KBM-7 (cell line): ENCODE measurements at regions not wholly inside any gene's neighbourhood (a gene's known extent, or its start where the extent isn't known, plus 50 kb on each side); places are given as distances from the start of the nearest gene placed in this dataset.
"Not testable (repeated sequence)": the region's sequence is repeated elsewhere in the genome, so short reads cannot be mapped to it uniquely, and the experiment has no call there.

Experiments
- DNase-seq: peaks from one replicate; pipeline ENCODE4 v3.0.0-alpha.2; 2015
- in situ Hi-C: fragments of 300-500 bp; cut with MboI; formaldehyde crosslinking; loops from 2 replicates; pipeline ENCODE4 v1.14.3; 2020; ENCODE audit warnings: low sequenced_read_pairs, low pct_unique_long_range_greater_than_20kb, mixed read lengths

DNA sequence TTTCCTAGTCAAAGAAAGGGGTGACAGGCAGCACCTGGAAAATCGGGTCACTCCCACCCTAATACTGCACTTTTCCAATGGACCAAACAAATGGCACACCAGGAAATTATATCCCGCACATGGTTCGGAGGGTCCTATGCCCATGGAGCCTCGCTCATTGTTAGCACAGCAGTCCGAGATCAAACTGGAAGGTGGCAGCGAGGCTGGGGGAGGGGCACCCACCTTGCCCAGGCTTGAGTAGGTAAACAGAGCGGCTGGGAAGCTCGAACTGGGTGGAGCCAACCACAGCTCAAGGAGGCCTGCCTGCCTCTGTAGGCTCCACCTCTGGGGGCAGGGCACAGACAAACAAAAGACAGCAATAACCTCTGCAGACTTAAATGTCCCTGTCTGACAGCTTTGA, 539.2 kb upstream of the ST8SIA4 start:
- DNase-seq, in situ Hi-C loops: not testable (repeated sequence)

DNA sequence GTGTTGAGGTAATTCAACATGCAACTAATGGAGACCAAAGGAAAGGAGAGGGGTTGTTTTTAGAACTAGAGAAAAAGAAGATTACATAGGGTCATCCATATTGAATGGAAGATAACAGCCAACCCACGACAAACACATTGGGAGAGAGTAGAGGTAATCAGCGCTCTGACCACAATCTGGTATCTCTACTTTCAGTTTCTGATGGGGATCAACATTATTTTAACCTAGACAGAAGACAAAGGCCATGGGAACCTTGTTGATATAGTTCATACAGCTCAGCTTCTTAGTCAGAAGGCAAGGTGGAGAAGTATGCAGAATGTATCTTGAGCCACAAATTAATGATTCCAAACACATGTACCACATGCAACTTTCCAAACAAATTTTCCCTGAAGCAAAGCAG, 537.1 kb upstream of the ST8SIA4 start:
- in situ Hi-C loops = no loop called here
- DNase-seq = no peak

DNA sequence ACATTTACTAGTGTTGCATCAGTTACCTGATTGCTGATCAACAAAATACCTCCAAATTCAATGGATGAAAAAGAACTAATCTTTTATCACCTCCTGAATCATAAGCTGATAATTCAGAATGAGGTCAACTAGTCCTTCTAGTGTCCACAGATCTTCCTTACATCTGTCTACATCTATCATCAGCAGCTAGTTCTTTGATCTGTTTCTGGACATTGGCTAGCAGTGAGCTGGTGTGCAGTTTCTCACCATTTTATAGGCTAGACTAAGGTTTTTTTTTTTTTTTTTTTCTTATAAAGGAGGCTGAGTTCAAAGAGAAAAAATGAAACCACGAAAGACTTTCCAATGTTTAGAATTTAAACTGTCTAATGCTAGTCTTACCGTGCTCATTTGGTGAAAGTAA, 534.3 kb upstream of the ST8SIA4 start:
- in situ Hi-C loops = no loop called here

DNA sequence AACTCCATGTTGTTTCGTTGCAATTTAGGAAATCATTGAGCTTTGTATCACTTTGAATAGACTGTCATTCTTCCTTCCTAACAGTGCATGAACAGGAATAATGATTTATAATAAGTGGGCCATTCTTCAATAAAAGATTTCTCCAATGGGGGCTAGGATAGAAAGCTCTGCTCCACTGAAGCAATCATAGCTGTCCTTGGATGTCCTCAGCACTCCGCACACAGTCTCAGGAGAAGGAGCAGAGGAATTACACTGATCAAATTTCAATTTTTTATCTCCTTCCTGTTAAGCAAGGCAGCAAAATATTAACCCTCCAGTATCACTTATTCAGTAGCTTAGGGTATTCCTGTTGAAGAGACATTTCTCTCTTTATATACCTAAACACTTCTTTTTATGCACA, 532.7 kb upstream of the ST8SIA4 start:
- DNase-seq = no peak
- in situ Hi-C loops = no loop called here

More for the DNA sequence above, 534.3 kb upstream of the ST8SIA4 start:
- no peak for DNase-seq

DNA sequence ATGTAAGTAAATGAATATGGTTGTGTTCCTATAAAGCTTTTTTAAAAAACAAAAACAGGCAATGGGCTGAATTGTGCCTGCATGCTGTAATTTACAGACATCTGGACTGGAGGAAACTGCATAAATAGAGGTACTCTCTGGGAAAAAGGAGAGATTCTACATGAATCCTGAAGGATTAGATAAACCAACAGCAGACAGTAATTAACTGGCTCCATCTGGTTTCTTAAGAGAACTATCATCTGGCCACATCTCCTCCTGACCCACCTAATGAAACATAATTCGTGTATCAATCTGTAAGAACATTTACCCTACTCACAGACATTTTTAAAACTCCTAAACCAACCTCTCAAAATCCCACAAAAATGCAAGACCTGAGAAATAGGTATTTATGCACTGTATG, 528.1 kb upstream of the ST8SIA4 start:
- DNase-seq = no peak
- in situ Hi-C loops = no loop called here

DNA sequence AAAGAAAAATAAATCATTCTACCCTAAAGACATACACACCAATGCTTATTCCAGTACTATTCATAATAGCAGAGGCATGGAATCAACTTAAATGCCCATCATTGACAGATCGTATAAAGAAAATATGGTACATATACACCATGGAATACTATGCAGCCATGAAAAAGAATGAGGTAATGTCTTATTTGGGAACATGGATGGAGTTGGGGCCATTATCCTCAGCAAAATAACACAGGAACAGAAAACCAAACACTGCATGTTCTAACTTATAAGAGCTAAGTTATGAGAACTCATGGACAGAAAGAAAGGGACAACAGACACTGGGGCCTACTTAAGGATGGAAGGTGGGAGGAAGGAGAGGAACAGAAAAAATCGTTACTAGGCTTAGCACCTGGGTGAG, 527.5 kb upstream of the ST8SIA4 start:
- no peak for DNase-seq
- in situ Hi-C loops = no loop called here

DNA sequence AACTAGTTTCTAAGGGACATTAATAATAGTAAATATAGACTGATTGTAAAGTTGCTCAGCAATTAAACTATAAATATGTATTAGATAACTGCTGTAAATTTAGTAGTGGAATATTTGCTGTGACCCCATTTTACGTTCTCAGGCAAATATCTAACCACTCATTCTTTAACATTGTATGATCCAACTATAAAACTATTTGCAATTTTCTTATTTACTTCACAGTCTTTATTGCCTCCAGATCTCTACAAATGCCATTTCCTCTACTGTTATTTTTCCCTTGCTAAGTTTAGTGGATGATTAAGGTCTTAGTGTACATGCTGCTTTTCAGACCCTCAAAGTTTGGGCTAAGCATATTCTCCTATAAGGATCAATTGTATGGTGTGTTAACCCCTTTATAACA, 526.2 kb upstream of the ST8SIA4 start:
- no peak for DNase-seq
- in situ Hi-C loops = no loop called here

DNA sequence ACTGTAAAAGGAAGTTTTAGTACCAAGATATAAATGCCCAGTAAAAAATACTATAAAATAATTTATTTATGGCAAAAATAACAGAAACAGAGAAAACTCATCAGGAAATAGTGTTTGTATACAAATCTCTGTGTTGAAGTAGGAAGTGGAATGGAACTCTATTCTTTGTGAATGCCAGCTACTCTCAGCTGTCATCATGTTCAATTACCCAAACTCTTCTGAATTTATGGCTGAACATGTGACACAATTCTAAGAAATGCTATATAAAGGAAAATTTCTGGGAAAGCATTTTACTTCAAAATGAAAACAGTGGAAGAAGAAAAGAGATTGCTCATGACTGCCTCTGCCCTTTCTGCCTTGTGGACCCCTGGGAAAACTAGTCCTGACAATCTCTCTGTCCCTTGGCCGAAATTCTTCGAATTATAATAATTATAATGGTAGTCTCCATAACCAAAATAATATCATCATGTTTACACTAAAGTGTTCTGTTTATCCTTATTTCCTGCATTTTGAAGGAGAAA, 522.3 kb upstream of the ST8SIA4 start:
- DNase-seq = peak; percentile 54
- in situ Hi-C loops = no loop called here

DNA sequence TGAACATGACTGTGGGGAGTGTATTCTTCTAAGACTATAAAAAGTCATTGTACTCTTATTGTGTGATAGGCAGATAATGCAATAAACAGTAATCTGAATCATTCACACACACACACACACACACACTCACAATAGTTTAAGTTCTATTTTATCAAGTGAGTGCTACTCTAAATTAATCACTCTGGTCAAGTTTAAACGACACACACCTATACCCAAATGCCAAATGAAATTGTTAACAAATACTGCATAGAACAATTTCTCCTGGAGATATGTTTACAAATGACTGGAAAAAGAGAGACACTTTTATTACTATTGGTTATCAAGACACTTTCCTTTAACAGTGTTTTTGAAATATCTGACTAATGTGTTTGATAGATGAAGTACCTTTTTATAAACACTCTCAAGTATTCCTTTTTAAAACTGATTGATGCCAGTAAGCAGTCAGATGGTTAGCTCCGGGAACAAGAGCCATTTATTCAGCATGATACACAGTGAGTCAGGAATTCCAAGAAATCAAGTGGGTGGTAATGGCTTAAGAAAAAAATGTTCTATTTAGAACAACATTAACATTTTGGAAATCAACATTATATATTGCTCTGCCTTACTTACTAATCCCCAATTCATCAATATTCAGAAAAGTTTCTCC, 521.6 kb upstream of the ST8SIA4 start:
- in situ Hi-C loops = no loop called here
- DNase-seq = no peak

DNA sequence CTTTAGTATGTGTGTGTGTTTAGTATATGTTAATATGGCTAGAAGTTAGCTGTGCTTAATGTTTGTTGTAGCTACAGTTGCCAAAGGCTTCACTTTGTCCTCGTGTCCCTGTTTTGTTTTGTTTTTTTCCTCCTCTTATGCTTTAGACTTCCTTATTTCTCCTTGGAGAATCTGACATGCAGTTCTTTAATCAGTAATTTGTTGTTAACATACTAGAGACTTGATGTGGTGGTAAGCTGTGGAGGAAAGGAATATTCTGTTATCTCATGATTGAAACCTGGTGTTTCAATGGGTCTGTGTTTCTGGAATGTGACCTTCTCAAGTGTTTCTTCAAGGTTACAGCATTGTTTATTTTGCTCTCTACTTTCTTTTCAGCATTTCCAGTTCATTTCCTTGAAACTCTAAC, 515.6 kb upstream of the ST8SIA4 start:
- DNase-seq = peak; percentile 13
- in situ Hi-C loops = no loop called here

DNA sequence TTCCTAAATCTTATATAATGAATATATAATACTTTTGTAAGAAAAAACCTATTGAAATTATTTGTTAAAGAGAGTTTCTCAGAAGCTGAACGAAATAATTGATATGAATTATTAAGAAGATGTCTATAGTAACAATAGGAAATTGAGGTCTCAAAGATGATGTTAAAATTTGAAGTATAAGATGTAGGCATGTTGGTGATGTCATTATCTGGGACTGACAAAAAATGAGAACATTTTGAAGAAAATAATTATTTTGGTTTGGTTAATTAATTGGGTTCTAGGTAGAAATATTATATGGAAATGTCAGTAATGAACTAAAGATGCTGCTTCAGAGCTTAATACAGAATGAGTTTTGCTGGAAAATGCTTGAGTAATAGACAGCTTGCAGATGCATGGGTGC, 501.4 kb upstream of the ST8SIA4 start:
- in situ Hi-C loops = no loop called here
- no peak for DNase-seq

DNA sequence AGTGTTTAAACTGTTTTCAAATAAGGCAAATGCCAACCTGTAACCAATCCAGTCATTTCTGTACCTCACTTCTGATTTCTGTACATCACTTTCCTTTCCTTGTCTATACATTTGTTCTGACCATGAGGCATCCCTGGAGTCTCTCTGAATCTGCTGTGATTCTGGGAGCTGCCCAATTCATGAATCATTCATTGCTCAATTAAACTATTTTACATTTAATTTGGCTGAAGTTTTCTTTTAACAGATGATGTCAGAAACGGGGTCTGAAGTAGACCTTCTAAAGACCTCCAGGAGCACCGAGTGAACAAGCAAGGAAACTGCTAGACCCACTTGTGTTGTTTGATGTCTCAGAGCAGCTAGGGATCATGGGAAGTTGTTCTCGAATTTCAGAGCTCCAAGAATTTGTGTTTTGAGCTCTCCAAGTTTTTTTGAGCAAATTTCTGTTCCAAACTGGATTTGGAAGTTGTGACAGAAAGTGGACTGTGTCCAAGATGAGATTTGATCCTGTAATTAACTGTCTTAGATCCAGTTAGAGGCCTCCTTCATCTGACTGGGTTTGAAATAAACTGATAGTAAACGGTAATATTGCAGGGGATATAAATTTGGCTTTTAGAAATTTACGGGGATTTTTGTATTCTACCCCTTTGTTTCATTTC, 490.8 kb upstream of the ST8SIA4 start:
- DNase-seq = no peak
- in situ Hi-C loops = no loop called here

DNA sequence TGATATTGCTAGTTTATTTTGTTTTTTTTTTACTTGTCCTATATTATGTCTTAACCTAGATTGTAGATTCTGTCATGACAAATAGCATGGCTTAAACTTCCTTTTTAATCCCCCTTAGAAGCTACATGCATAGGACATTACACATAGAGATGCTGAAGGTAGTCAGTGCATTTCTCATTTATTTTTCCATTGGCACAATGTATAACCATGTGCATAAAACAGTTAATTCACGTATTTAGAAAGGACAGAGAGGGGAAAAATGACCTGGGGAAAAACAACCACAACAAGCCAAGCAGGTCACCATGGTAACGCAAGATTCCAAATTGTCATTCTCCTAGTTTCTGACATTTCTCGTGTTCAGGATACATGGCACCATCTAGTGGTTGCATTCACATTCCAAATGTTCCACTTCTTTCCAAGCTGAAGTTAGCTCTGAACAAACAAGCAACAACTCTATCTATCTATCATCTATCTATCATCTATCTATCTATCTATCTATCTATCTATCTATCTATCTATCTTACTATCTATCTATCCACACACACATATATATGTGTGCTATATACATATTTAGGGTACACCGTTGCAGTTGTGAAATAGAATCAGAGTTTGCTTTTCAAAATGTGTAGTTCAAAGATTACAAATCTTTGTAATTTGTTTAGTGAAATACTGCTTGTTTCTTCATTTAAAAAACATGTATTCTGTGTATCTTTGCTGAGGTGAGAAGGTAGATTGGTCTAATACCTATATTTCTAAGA, 487.2 kb upstream of the ST8SIA4 start:
- peak; percentile 77 for DNase-seq
- in situ Hi-C loops = no loop called here

DNA sequence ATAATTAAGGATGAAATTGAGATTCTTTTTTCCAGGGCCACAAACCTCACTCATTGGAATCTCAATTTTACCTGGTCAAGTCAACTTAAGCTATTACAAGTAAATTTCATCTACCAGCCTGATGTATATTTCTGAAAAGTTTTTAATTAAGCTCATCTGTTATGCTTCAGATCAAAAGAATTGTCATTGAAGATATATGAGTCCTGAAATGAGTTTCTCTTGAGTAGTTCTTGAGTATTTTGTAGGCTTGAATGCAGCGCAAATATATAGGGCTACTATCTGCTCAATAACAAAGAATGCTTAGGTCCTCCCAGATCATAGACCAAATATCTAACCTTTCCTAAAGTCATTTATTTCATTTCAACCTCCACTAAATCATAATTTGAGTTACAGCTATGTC, 482.2 kb upstream of the ST8SIA4 start:
- in situ Hi-C loops = no loop called here
- DNase-seq = no peak

DNA sequence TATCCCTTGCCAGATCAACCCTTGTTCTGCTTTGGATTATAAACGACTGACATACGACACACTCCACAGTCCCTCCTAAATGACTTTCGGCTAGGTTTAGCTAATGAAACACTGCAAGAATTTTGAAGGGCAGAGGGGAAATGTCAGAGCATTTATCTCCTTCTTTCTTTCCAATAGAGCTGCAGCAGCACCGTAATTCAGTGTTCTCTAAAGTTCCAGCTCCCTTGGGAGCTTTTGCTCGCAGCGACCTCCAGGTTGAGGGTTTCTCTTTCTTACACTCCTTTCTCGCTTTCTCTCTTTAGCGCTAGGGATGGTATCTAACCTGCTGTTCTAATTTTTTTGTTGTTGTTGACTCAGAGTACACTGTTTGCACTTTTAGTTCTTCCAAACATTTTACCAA, 467.1 kb upstream of the ST8SIA4 start:
- no peak for DNase-seq
- in situ Hi-C loops = no loop called here

DNA sequence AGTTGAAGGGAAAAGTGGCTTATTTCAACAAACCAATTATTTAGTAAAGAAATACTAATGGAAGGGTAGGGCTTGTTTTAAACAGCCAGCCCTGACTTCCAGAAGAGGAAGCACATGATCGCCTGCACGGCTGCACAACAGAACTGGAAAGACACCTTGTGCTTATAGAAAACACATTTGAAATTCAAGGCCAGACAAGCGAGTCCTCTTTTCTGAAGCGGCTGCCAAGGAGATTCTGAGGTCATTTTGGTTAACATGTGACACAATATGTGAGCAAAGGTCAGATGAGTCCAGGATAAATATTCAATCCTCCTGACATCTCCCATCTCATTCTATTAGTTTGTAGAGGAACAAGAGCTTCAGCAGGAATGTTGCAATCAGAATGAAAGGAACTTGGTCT, 461.4 kb upstream of the ST8SIA4 start:
- DNase-seq = peak; percentile 41
- in situ Hi-C loops = no loop called here

DNA sequence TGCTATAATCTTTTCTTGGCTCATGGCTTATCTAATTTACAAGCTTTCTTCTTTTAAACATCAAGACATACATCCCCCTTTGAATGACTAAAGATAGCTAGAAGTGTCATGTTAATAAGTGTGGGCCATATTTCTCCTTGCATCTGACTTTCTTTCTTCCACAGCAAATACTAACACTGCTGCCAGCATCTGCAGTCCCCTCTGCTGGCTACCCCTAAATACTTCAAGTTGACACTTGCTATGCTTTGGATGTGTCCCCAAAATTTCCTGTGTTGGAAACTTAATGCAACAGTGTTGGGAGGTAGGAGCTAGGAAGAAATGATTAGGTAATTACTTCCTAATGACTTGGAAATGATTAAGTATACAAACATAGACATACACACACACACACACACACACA, 459.0 kb upstream of the ST8SIA4 start:
- in situ Hi-C loops = no loop called here

DNA sequence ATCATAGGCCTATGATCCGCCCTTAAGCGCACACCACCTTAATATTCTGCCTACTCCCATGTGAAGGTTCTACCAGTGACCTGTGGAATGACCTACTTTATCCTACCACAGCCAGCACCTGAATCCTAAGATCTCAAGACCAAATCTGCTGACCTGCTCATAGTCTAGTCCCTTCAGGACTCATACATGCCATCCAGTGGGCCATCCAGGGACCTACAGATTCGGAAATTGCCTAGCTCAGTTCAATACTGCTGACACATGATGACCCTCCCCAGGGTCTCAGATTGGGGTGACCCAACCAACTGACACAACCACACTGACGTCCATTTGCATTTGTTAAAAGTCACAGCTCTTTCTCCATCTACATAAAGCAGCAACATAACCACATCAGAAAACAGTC, 443.8 kb upstream of the ST8SIA4 start:
- in situ Hi-C loops = no loop called here
- no peak for DNase-seq

More for the DNA sequence above, 459.0 kb upstream of the ST8SIA4 start:
- DNase-seq = no peak

DNA sequence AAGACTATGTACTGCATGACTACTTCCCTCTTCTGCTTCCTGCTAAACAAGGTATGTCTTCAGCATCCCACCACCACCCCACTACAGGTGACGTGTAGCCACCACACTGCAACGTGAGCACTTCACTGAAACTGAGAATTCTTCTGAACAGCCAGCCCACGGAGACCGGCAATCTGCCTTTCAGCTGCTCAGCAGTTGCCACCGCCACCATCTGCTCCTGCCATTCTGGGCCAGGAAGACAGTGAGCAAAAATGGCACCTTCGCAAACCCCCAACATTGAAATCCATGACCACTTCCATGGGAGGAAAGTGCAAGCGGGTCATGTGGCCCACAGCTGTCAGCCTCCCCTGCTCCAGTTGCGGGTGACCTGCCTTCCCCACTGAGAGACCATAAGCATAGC, 443.4 kb upstream of the ST8SIA4 start:
- in situ Hi-C loops = no loop called here

DNA sequence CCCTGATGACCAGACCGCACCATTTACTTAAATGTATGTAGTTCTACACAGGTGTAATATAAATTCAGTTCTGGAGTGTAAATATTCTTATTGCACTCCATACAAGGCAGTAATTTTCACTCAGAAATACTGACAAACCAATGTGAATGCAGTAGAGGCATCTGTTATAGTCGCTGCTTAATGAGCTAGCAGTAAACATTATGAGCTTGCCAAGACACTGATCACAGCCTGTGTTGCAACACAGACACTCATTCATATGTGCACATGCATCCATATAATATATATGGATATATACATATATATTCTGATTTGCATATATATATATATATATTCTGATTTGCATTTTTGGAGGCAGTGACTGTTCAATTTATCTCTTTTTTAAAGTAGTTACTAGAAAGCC, 435.1 kb upstream of the ST8SIA4 start:
- DNase-seq = no peak
- in situ Hi-C loops = no loop called here

More for the DNA sequence above, 443.4 kb upstream of the ST8SIA4 start:
- DNase-seq = no peak
